OCI-LY3 (cell line): ENCODE measurements at regions not wholly inside any gene's neighbourhood (a gene's known extent, or its start where the extent isn't known, plus 50 kb on each side); places are given as distances from the start of the nearest gene placed in this dataset.

Experiments used
- H2AFZ ChIP-seq: fragments of 200-600, 300-600 bp; shearing (Covaris generic); 2 replicates; pipeline ENCODE4 v1.6.0; 2014; ENCODE audit warnings: antibody characterized with exemption, low read depth, low read length
- H3K27ac ChIP-seq: fragments of 200-600, 300-600 bp; sonication (generic); 2 replicates; pipeline ENCODE4 v1.5.1; 2014; ENCODE audit warnings: mild to moderate bottlenecking, low read length, moderate library complexity, mixed read lengths
- H3K27me3 ChIP-seq: fragments of 200-600, 300-600 bp; sonication (generic); 2 replicates; pipeline ENCODE4 v1.6.1; 2014; ENCODE audit warnings: low read depth, low read length, mixed read lengths
- H3K36me3 ChIP-seq: fragments of 200-600, 300-600 bp; sonication (generic); replicated peaks from 2 replicates; pipeline ENCODE3; 2014; ENCODE audit warnings: low read depth, low read length, mixed read lengths
- H3K4me1 ChIP-seq: fragments of 300-600, 200-600 bp; sonication (generic); 2 replicates; pipeline ENCODE4 v1.6.1; 2014; ENCODE audit warnings: low read length, mixed read lengths
- H3K4me2 ChIP-seq: fragments of 200-600, 300-600 bp; sonication (generic); 2 replicates; pipeline ENCODE4 v1.6.1; 2014; ENCODE audit warnings: low read length, mixed read lengths
- H3K4me3 ChIP-seq: fragments of 300-600, 200-600 bp; sonication (generic); 2 replicates; pipeline ENCODE4 v1.5.1; 2014; ENCODE audit warnings: antibody characterized with exemption, mild to moderate bottlenecking, low read length, moderate library complexity
- H3K79me2 ChIP-seq: fragments of 300-600, 200-600 bp; shearing (Covaris generic); 2 replicates; pipeline ENCODE4 v1.6.1; 2014; ENCODE audit warnings: mild to moderate bottlenecking, low read length, mixed read lengths
- H3K9ac ChIP-seq: fragments of 300-600, 200-600 bp; shearing (Covaris generic); 2 replicates; pipeline ENCODE4 v1.6.0; 2014; ENCODE audit warnings: mild to moderate bottlenecking, low read length, moderate library complexity
- H3K9me3 ChIP-seq: fragments of 200-600, 300-600 bp; shearing (Covaris generic); 2 replicates; pipeline ENCODE4 v1.6.1; 2014; ENCODE audit warnings: low read length, mixed read lengths; ENCODE audit not compliant: insufficient read depth
- H4K20me1 ChIP-seq: fragments of 200-600, 300-600 bp; sonication (generic); 2 replicates; pipeline ENCODE4 v1.6.1; 2016; ENCODE audit warnings: low read length, mixed read lengths; ENCODE audit not compliant: insufficient read depth
- CTCF ChIP-seq: fragments of 200-600, 300-600 bp; sonication (generic); IDR thresholded peaks from 2 replicates; pipeline ENCODE4 v1.5.1; 2014; ENCODE audit warnings: antibody characterized with exemption, low read length, low read depth
- EZH2phosphoT487 ChIP-seq: fragments of 200-600 bp; shearing (Covaris generic); IDR thresholded peaks from 2 replicates; pipeline ENCODE4 v1.6.1; 2018; ENCODE audit warnings: antibody characterized with exemption, mixed run types, low read depth

- no peaks in the 10 kb centered on the region for H3K9me3 ChIP-seq
- H2AFZ ChIP-seq = no peak overlapping the region
- no peak overlapping the region for H3K9ac ChIP-seq
- H3K27me3 ChIP-seq = no peaks in the 10 kb centered on the region
- H3K4me3 ChIP-seq = no peak overlapping the region
- H3K4me1 ChIP-seq = peaks cover 5% of the 10 kb centered on the region
- no peaks in the 10 kb centered on the region for H3K79me2 ChIP-seq
- no peak overlapping the region for H3K27ac ChIP-seq
- no peaks in the 10 kb centered on the region for H4K20me1 ChIP-seq
- TF ChIP-seq CTCF = no peak
- no peak for TF ChIP-seq EZH2phosphoT487
- H3K4me2 ChIP-seq = no peak overlapping the region
- H3K36me3 ChIP-seq = no peaks in the 10 kb centered on the region
Measured at GRCh38 chr11:29268733-29269132, 748.1 kb downstream of the KCNA4 start.

- Histone ChIP-seq H3K9ac (no peak overlapping the region), H4K20me1 (no peaks in the 10 kb centered on the region), H3K27ac (no peak overlapping the region), H3K4me1 (peaks cover 5% of the 10 kb centered on the region), H3K4me3 (no peak overlapping the region), H3K27me3 (no peaks in the 10 kb centered on the region), H2AFZ (no peak overlapping the region), H3K36me3 (no peaks in the 10 kb centered on the region), H3K4me2 (no peak overlapping the region), H3K79me2 (no peaks in the 10 kb centered on the region), H3K9me3 (no peaks in the 10 kb centered on the region)
- no peak for TF ChIP-seq EZH2phosphoT487
- TF ChIP-seq CTCF = no peak
Measured at GRCh38 chr11:29265792-29266191, 751.0 kb downstream of the KCNA4 start.

- no peak overlapping the region for H3K9ac ChIP-seq
- H3K36me3 ChIP-seq = no peaks in the 10 kb centered on the region
- no peak overlapping the region for H3K4me3 ChIP-seq
- no peaks in the 10 kb centered on the region for H3K9me3 ChIP-seq
- TF ChIP-seq CTCF (no peak), EZH2phosphoT487 (no peak)
- no peak overlapping the region for H3K27ac ChIP-seq
- peaks cover 5% of the 10 kb centered on the region for H3K4me1 ChIP-seq
- H3K4me2 ChIP-seq = no peak overlapping the region
- no peaks in the 10 kb centered on the region for H4K20me1 ChIP-seq
- no peaks in the 10 kb centered on the region for H3K27me3 ChIP-seq
- H3K79me2 ChIP-seq = no peaks in the 10 kb centered on the region
- H2AFZ ChIP-seq = no peak overlapping the region
Measured at GRCh38 chr11:29265381-29265780, 751.4 kb downstream of the KCNA4 start.

- Histone ChIP-seq H3K79me2 (no peaks in the 10 kb centered on the region), H3K9ac (no peak overlapping the region), H3K27ac (no peak overlapping the region), H2AFZ (no peak overlapping the region), H3K4me1 (no peaks in the 10 kb centered on the region), H3K9me3 (no peaks in the 10 kb centered on the region), H3K4me3 (no peak overlapping the region), H3K27me3 (no peaks in the 10 kb centered on the region), H4K20me1 (no peaks in the 10 kb centered on the region), H3K36me3 (no peaks in the 10 kb centered on the region), H3K4me2 (no peak overlapping the region)
- TF ChIP-seq CTCF = no peak
- TF ChIP-seq EZH2phosphoT487 = no peak
Measured at GRCh38 chr11:29263971-29264682, 752.7 kb downstream of the KCNA4 start.
